GM12878 (cell line): ENCODE measurements at regions not wholly inside any gene's neighbourhood (a gene's known extent, or its start where the extent isn't known, plus 50 kb on each side); places are given as distances from the start of the nearest gene placed in this dataset.

Experiments used
- ATAC-seq: fragments of 200-7000 bp; cut with Tn5 transposase; 3 replicates; pipeline ENCODE4 v1.9.1; 2020; ENCODE audit warnings: mild to moderate bottlenecking, moderate library complexity
- BruUV-seq: library from RNA; stranded (reverse); fragments of 400-500 nt; replicated peaks from 2 replicates; lab custom pipeline; 2021; lab: Mats Ljungman, UMichigan
- CTCF ChIA-PET: fragments of 300-600 bp; sonication (Branson Sonifier 250); formaldehyde crosslinking; extraction: SDS; loops from one replicate; lab custom pipeline; 2021; ENCODE audit warnings: inconsistent platforms; lab: Yijun Ruan, JAX
- POLR2A ChIA-PET: fragments of 350-600 bp; formaldehyde crosslinking; extraction: SDS; loops from one replicate; lab custom pipeline; 2021; ENCODE audit warnings: inconsistent platforms; lab: Charles Lee
- RAD21 ChIA-PET: fragments of 300-600 bp; sonication (Branson Sonifier 250); formaldehyde crosslinking; loops from one replicate; lab custom pipeline; 2023; ENCODE audit warnings: antibody characterized with exemption; ENCODE audit not compliant: unreplicated experiment; lab: Charles Lee
- SMC1A ChIA-PET: fragments of 300-600 bp; sonication (Branson Sonifier 250); formaldehyde crosslinking; loops from one replicate; lab custom pipeline; 2023; ENCODE audit not compliant: unreplicated experiment, uncharacterized antibody; lab: Charles Lee
- DNase-seq: peaks from one replicate; pipeline ENCODE4 v3.0.0-alpha.2; 2011; ENCODE audit warnings: low read depth, low spot score
- FAIRE-seq: peaks from 3 replicates; lab custom pipeline; 2011; peaks lifted over from hg19 to GRCh38; lab: Jason Lieb, UNC
- H2AFZ ChIP-seq: 2 replicates; pipeline ENCODE4 v1.6.0; 2011; ENCODE audit warnings: low read depth, low read length, control low read depth; ENCODE audit not compliant: control insufficient read depth
- H3K27ac ChIP-seq: 2 replicates; pipeline ENCODE4 v1.5.1; 2011; ENCODE audit warnings: control low read depth; ENCODE audit not compliant: control insufficient read depth, insufficient read depth
- H3K27me3 ChIP-seq, 2 experiments: replicated peaks in 1 of 2; 2 replicates each; pipeline versions ENCODE4 v1.6.0 to v1.6.1; 2011; ENCODE audit warnings: low read length in 1 of 2; ENCODE audit not compliant: control insufficient read depth in 2 of 2, insufficient read depth in 2 of 2
- H3K36me3 ChIP-seq, 2 experiments: 2 replicates each; pipeline ENCODE4 v1.5.1; 2011; ENCODE audit warnings: low read length in 1 of 2; ENCODE audit not compliant: control insufficient read depth in 2 of 2, insufficient read depth in 2 of 2
- H3K4me1 ChIP-seq: 2 replicates; pipeline ENCODE4 v1.6.1; 2011; ENCODE audit warnings: mild to moderate bottlenecking, low read length, moderate library complexity, mixed read lengths; ENCODE audit not compliant: control insufficient read depth, insufficient read depth
- H3K4me2 ChIP-seq: 2 replicates; pipeline ENCODE4 v1.6.0; 2011; ENCODE audit warnings: control low read depth; ENCODE audit not compliant: control insufficient read depth, insufficient read depth
- H3K4me3 ChIP-seq: fragments of 200-600 bp; sonication (generic); 2 replicates; pipeline ENCODE4 v1.5.1; 2016
- H3K79me2 ChIP-seq: 2 replicates; pipeline ENCODE4 v1.6.0; 2011; ENCODE audit warnings: low read length; ENCODE audit not compliant: control insufficient read depth, insufficient read depth
- H3K9ac ChIP-seq: 2 replicates; pipeline ENCODE4 v1.8.0; 2011; ENCODE audit warnings: low read length, control low read depth, mixed read lengths; ENCODE audit not compliant: control insufficient read depth, insufficient read depth
- H3K9me3 ChIP-seq: replicated peaks from 3 replicates; pipeline ENCODE4 v1.5.1; 2011; ENCODE audit warnings: mild to moderate bottlenecking, low read length; ENCODE audit not compliant: control insufficient read depth, insufficient read depth
- H4K20me1 ChIP-seq: 2 replicates; pipeline ENCODE4 v1.6.0; 2011; ENCODE audit not compliant: control insufficient read depth, insufficient read depth
- BHLHE40 ChIP-seq, 2 experiments: fragments of 450-650 bp in 1 of 2; IDR thresholded peaks; 2 replicates each; pipeline ENCODE4 v1.6.1; 2011 to 2017; ENCODE audit warnings: low read depth in 2 of 2, borderline replicate concordance in 1 of 2, improper control_type of control experiment in 1 of 2, low read length in 1 of 2, mild to moderate bottlenecking in 1 of 2
- EED ChIP-seq: sonication (generic); IDR thresholded peaks from 2 replicates; pipeline ENCODE4 v1.6.1; 2016; ENCODE audit warnings: antibody characterized with exemption, low read depth
- EGR1 ChIP-seq, 2 experiments: IDR thresholded peaks; 1 replicate in 1 of 2; 2 replicates in 1 of 2; pipeline ENCODE4 v1.6.1; 2011 to 2012; ENCODE audit warnings: low read depth in 2 of 2, low read length in 2 of 2, borderline replicate concordance in 1 of 2, mild to moderate bottlenecking in 1 of 2, moderate library complexity in 1 of 2
- HCFC1 ChIP-seq: fragments of 150-350 bp; IDR thresholded peaks from 2 replicates; pipeline ENCODE4 v1.6.1; 2014; ENCODE audit warnings: low read length
- USF1 ChIP-seq: IDR thresholded peaks from 2 replicates; pipeline ENCODE4 v1.6.1; 2011; ENCODE audit warnings: borderline replicate concordance, low read depth, mild to moderate bottlenecking, moderate library complexity, mixed read lengths, low read length; ENCODE audit not compliant: insufficient read depth; ENCODE audit errors: extremely low read length
- ZNF207 ChIP-seq: fragments of 450-650 bp; IDR thresholded peaks from 2 replicates; pipeline ENCODE4 v1.6.1; 2014; ENCODE audit warnings: antibody characterized with exemption, mild to moderate bottlenecking, borderline replicate concordance
- WGBS: methylation state at CpG from one replicate; pipeline ENCODE4 v1.1.6; 2016; ENCODE audit warnings: low lambda C conversion rate; ENCODE audit not compliant: insufficient replicate concordance, insufficient coverage; ENCODE audit errors: missing lambda C conversion rate; 5-methylcytosine and 5-hydroxymethylcytosine counted together
- in situ Hi-C: fragments of 300-500 bp; cut with MboI; formaldehyde crosslinking; loops from 9 replicates; pipeline ENCODE4 v1.14.3; 2018; ENCODE audit warnings: mixed read lengths
- intact Hi-C: fragments of 100-400 bp; cut with micrococcal nuclease; formaldehyde crosslinking; loops from one replicate; pipeline ENCODE4 v1.14.2; 2022; ENCODE audit not compliant: unreplicated experiment

GRCh38 chr10:130787821-130788220 lies 523.7 kb downstream of the TCERG1L start (continued):
- TF ChIP-seq USF1 (no peak), HCFC1 (no peak), EED (no peak), BHLHE40 (IDR thresholded peaks at IDR 0.05; ENCODE audit: borderline replicate concordance in 1 of 2, low read depth in 2 of 2, low read length in 1 of 2) (no peak), EGR1 (IDR thresholded peaks at IDR 0.05; ENCODE audit: borderline replicate concordance in 1 of 2, low read depth in 2 of 2, low read length in 2 of 2) (no peak)

GRCh38 chr10:130790339-130790738 lies 521.2 kb downstream of the TCERG1L start:
- H3K27me3 ChIP-seq, result no peaks in the 10 kb centered on the region
- no peaks in the 10 kb centered on the region for H3K36me3 ChIP-seq
- FAIRE-seq (no peak), ATAC-seq (no peak)
- peaks cover 2% of the 10 kb centered on the region; the same call in 1 of the 3 replicates for H3K9me3 ChIP-seq
- in situ Hi-C loops, result no loop called here
- CTCF ChIA-PET, result no interaction called here
- WGBS, result 19% methylated on average over 2 of the region's 2 CpGs
- H3K4me2 ChIP-seq, result no peak overlapping the region
- no peak for TF ChIP-seq ZNF207
- TF ChIP-seq, all 136 proteins: peak for 0
- Histone ChIP-seq H3K27ac (no peak overlapping the region), H2AFZ (no peak overlapping the region), H3K79me2 (no peaks in the 10 kb centered on the region), H3K4me1 (no peaks in the 10 kb centered on the region), H4K20me1 (no peaks in the 10 kb centered on the region), H3K4me3 (no peak overlapping the region), H3K9ac (no peak overlapping the region)
- no peak for DNase-seq
- ChIA-PET RAD21 (no interaction called here), POLR2A (no interaction called here), SMC1A (no interaction called here)
- BruUV-seq, result no TSS peak
- intact Hi-C loops, result no loop called here
